HS-5 (cell line): ENCODE measurements at regions not wholly inside any gene's neighbourhood (a gene's known extent, or its start where the extent isn't known, plus 50 kb on each side); places are given as distances from the start of the nearest gene placed in this dataset.
A peak's percentile ranks its signal among the peaks of the same experiment; 100 is the strongest.
"Not testable (repeated sequence)": the region's sequence is repeated elsewhere in the genome, so short reads cannot be mapped to it uniquely, and the experiment has no call there.

ENCODE experiments used
- DNase-seq: peaks from one replicate; pipeline ENCODE4 v3.0.0-alpha.2; 2012; ENCODE audit warnings: low read depth

GRCh38 chr4:18749391-18749790, 727.8 kb upstream of the LCORL start:
- DNase-seq, result no peak

- no peak for DNase-seq
Measured at GRCh38 chr4:18736551-18736950, 715.0 kb upstream of the LCORL start.

GRCh38 chr4:18735740-18736268, 714.2 kb upstream of the LCORL start:
- no peak for DNase-seq

GRCh38 chr4:18734405-18734804, 712.9 kb upstream of the LCORL start:
- DNase-seq, result no peak

GRCh38 chr4:18733961-18734360, 712.4 kb upstream of the LCORL start:
- no peak for DNase-seq

GRCh38 chr4:18722748-18723191, 701.2 kb upstream of the LCORL start:
- DNase-seq, result no peak

- no peak for DNase-seq
Measured at GRCh38 chr4:18698119-18698883, 676.7 kb upstream of the LCORL start.

- DNase-seq, result no peak
Measured at GRCh38 chr4:18695733-18696527, 674.4 kb upstream of the LCORL start.

GRCh38 chr4:18691431-18692200, 670.1 kb upstream of the LCORL start:
- no peak for DNase-seq

GRCh38 chr4:18690291-18690955, 668.9 kb upstream of the LCORL start:
- no peak for DNase-seq

- DNase-seq, result peak; percentile 39
Measured at GRCh38 chr4:18689308-18690115, 668.0 kb upstream of the LCORL start.

GRCh38 chr4:18688351-18688750, 666.8 kb upstream of the LCORL start:
- DNase-seq, result not testable (repeated sequence)

GRCh38 chr4:18686338-18687037, 664.9 kb upstream of the LCORL start:
- no peak for DNase-seq

GRCh38 chr4:18684932-18685331, 663.4 kb upstream of the LCORL start:
- no peak for DNase-seq

- no peak for DNase-seq
Measured at GRCh38 chr4:18676526-18676915, 655.0 kb upstream of the LCORL start.

GRCh38 chr4:18675586-18676525, 654.3 kb upstream of the LCORL start:
- DNase-seq, result no peak

GRCh38 chr4:18670034-18670433, 648.5 kb upstream of the LCORL start:
- DNase-seq, result no peak

GRCh38 chr4:18669390-18669789, 647.8 kb upstream of the LCORL start:
- no peak for DNase-seq

GRCh38 chr4:18666322-18666721, 644.8 kb upstream of the LCORL start:
- DNase-seq, result no peak
